ENCODE measurements at regions not wholly inside any gene's neighbourhood (a gene's known extent, or its start where the extent isn't known, plus 50 kb on each side); places are given as distances from the start of the nearest gene placed in this dataset.
A peak's percentile ranks its signal among the peaks of the same experiment; 100 is the strongest.

DNA sequence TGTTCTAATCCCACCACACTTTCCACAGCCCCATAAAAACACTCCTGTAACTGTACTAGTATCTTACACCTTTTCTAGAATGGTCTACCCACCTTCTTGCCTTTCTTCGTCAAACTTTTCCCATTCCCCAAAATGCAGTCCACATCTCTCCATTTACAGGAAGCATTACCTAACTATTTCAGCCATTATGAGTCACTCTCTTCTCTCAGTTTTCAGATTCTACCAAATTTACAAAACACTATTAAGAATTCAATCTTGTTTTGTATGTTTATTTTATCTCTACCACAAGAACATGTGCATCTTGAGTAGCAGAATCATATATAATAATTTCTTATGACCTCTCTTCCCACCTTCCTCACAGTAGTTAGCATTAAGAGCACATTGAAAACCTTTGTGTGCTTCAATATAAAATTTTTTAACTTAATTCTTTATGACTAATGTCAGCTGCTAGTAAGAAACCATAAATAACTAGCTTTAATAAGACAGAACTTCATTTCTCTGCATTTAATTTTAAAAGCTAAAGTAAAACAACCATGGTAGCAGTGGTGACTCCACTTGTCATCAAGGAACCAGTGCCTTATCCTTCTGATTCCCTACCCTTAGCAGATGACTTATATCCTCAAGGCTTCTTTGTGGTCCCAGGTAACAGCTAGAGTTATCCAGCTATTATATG, 56.6 kb upstream of the MAP2 start:
- no peak for DNase-seq (ENCODE audit: extremely low read depth in 1 of 11, low read depth in 9 of 11, low spot score in 4 of 11)

DNA sequence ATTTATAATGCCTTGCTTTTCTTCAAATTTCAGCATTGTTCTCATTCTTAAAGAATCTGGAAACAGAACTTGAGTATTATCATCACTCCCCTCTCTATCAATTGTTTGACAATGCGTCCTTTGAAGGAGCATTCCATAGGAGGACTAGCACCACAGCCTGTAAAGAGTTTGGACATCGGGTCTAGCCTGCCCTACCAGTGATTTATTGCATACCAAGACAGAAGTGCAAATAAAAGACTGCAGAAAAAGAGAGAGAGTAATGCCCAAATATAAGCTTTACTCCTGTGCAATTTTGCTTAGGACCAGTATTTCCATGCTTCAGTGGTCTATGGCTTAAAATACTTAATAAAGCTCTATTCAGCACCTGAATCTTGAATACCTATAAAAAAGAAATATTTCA, 55.4 kb upstream of the MAP2 start:
- DNase-seq (ENCODE audit: extremely low read depth in 1 of 11, low read depth in 9 of 11, low spot score in 4 of 11): no peak

DNA sequence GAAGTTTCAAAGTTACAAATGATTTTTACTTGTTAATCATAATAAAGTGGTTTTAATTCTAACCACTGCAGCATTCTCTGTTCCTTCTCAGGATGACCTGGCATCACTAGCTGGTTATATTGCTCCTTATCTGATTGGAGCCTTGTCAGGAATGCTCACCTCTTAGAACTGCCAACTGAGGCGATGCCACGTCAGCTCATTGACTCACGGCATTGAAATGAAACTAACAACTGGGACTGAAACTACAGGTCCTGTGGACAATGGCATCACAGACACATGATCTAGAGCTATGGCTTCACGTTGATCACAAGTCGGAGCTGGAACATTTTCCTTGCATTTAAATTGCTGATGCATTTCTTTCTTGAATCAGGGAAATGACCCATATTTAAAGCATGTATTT, 54.9 kb upstream of the MAP2 start:
- peak in 10 of 11 donors; percentile 3 to 66 (median 32) for DNase-seq (ENCODE audit: extremely low read depth in 1 of 11, low read depth in 9 of 11, low spot score in 4 of 11)

DNA sequence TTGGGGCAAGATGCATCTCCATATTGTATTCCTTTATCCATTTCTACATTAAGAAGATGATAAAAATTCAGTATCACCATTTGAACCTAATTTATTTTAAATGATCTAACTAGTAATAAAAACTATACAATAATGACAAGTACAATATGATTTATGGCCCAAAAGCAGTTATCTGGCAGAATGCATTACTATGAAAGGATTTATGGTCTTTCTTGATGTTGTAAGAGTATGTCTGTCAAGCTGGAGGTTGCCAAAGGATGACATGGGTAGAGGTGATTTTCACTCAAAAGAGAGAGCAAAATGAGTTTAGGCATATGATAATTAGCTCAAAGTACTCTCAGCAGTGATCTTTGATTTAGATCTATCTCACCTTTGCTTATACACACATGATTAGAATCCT, 54.2 kb upstream of the MAP2 start:
- DNase-seq (ENCODE audit: extremely low read depth in 1 of 11, low read depth in 9 of 11, low spot score in 4 of 11): no peak

DNA sequence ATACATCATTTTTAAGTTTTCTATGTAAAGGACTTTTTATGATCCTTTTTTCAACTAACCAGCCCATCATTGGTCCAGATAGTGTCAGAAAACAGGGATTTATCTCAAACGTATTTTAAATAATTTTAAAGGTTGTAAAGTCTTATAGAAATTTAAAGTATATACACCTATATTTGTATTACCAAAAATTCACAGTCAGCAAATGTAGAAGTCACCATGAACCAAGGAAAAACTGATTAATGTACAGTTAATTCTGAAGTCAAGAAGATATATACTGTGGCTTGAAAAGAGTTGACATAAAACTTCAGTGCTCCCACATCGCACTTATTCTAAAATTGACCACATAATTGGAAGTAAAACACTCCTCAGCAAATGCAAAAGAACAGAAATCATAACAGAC, 52.4 kb upstream of the MAP2 start:
- no peak for DNase-seq (ENCODE audit: extremely low read depth in 1 of 11, low read depth in 9 of 11, low spot score in 4 of 11)

Data from renal cortex interstitium (tissue), 11 donors.